A549 (cell line): ENCODE measurements at regions not wholly inside any gene's neighbourhood (a gene's known extent, or its start where the extent isn't known, plus 50 kb on each side); places are given as distances from the start of the nearest gene placed in this dataset.
A peak's percentile ranks its signal among the peaks of the same experiment; 100 is the strongest.

Experiments used
- ATAC-seq, 2 experiments: fragments of 200-7000 bp in 1 of 2; fragments of >200 bp in 1 of 2; cut with Nextera tagmentation in 1 of 2; cut with Tn5 transposase in 1 of 2; 3 replicates each; pipeline versions ENCODE4 v1.8.0 to v1.9.1; 2018 to 2020; ENCODE audit warnings: mild to moderate bottlenecking in 1 of 2, moderate library complexity in 1 of 2
- CTCF ChIA-PET: fragments of 300-600 bp; sonication (Branson Sonifier 250); formaldehyde crosslinking; extraction: SDS; loops from one replicate; lab custom pipeline; 2021; ENCODE audit warnings: antibody characterized with exemption, inconsistent platforms; lab: Yijun Ruan, JAX
- POLR2A ChIA-PET: fragments of 350-600 bp; formaldehyde crosslinking; extraction: SDS; loops from one replicate; lab custom pipeline; 2021; ENCODE audit warnings: antibody characterized with exemption, inconsistent platforms; lab: Yijun Ruan, JAX
- DNase-seq, 2 experiments: peaks; one replicate each; pipeline versions ENCODE4 v3.0.0 to v3.0.0-alpha.2; 2011 to 2016; ENCODE audit warnings: low read depth in 1 of 2, low spot score in 1 of 2
- FAIRE-seq: peaks from 2 replicates; lab custom pipeline; 2011; peaks lifted over from hg19 to GRCh38; lab: Jason Lieb, UNC
- H3K27ac ChIP-seq, 2 experiments: fragments of >200 bp; sonication (Bioruptor Twin); formaldehyde crosslinking; 3 replicates each; pipeline ENCODE4 v1.5.1; 2016 to 2017
- H3K4me1 ChIP-seq: fragments of >200 bp; sonication (Bioruptor Twin); formaldehyde crosslinking; 3 replicates; pipeline ENCODE4 v1.6.1; 2016
- H3K4me2 ChIP-seq: fragments of >200 bp; sonication (Bioruptor Twin); formaldehyde crosslinking; 3 replicates; pipeline ENCODE4 v1.6.1; 2016
- H3K4me3 ChIP-seq: fragments of >200 bp; sonication (Bioruptor Twin); formaldehyde crosslinking; 3 replicates; pipeline ENCODE4 v1.5.1; 2016
- H3K9me3 ChIP-seq: fragments of >200 bp; sonication (Bioruptor Twin); formaldehyde crosslinking; 3 replicates; pipeline ENCODE4 v1.6.1; 2016
- ATOH8 ChIP-seq: fragments of 250-450 bp; sonication (Bioruptor Pico); IDR thresholded peaks from 2 replicates; pipeline ENCODE4 v1.5.0; 2020; ENCODE audit warnings: low read depth, mild to moderate bottlenecking, moderate library complexity
- BCL3 ChIP-seq: fragments of >200 bp; sonication (Bioruptor Twin); formaldehyde crosslinking; IDR thresholded peaks from 3 replicates; pipeline ENCODE4 v1.6.1; 2016
- BHLHE40 ChIP-seq: IDR thresholded peaks from 2 replicates; pipeline ENCODE4 v1.6.1; 2012; ENCODE audit warnings: low read depth, low read length, inconsistent platforms
- CBX2 ChIP-seq: fragments of 200-600 bp; sonication (generic); IDR thresholded peaks from 2 replicates; pipeline ENCODE4 v1.6.1; 2016; ENCODE audit warnings: low read depth, mild to moderate bottlenecking, borderline replicate concordance
- CHD2 ChIP-seq: fragments of 150-350 bp; IDR thresholded peaks from 2 replicates; pipeline ENCODE4 v1.6.1; 2014; ENCODE audit warnings: low read length; ENCODE audit not compliant: partially characterized antibody
- EP300 ChIP-seq, 2 experiments: fragments of >200 bp; sonication (Bioruptor Twin); formaldehyde crosslinking; IDR thresholded peaks; 2 replicates in 1 of 2; 3 replicates in 1 of 2; pipeline ENCODE4 v1.6.1; 2016 to 2017
- FOSB ChIP-seq: fragments of 250-450 bp; sonication (Bioruptor Pico); IDR thresholded peaks from 2 replicates; pipeline ENCODE4 v1.5.0; 2020; ENCODE audit warnings: mild to moderate bottlenecking, moderate library complexity
- HEYL ChIP-seq: fragments of 250-450 bp; sonication (Bioruptor Pico); IDR thresholded peaks from 2 replicates; pipeline ENCODE4 v1.8.0; 2021; ENCODE audit warnings: mild to moderate bottlenecking, moderate library complexity
- JUNB ChIP-seq: fragments of >200 bp; sonication (Bioruptor Twin); formaldehyde crosslinking; IDR thresholded peaks from 2 replicates; pipeline ENCODE4 v1.6.1; 2016
- KDM5A ChIP-seq: fragments of 200-600 bp; sonication (generic); IDR thresholded peaks from 2 replicates; pipeline ENCODE4 v1.6.1; 2016; ENCODE audit warnings: antibody characterized with exemption, mild to moderate bottlenecking
- MAFK ChIP-seq: fragments of 450-650 bp; IDR thresholded peaks from 2 replicates; pipeline ENCODE4 v1.6.1; 2014; ENCODE audit not compliant: partially characterized antibody
- NFE2L2 ChIP-seq: fragments of 150-350 bp; conservative IDR thresholded peaks from 2 replicates; pipeline ENCODE4 v1.6.1; 2014; ENCODE audit warnings: low read length
- NPAS2 ChIP-seq: fragments of 250-450 bp; sonication (Bioruptor Pico); IDR thresholded peaks from 2 replicates; pipeline ENCODE4 v1.8.0; 2022; ENCODE audit warnings: mild to moderate bottlenecking, moderate library complexity, borderline replicate concordance
- NR3C1 ChIP-seq: fragments of >200 bp; sonication (Bioruptor Twin); formaldehyde crosslinking; IDR thresholded peaks from 3 replicates; pipeline ENCODE4 v1.6.1; 2017
- POLR2A ChIP-seq: IDR thresholded peaks from 2 replicates; pipeline ENCODE4 v1.6.1; 2012; ENCODE audit warnings: mild to moderate bottlenecking, low read length
- RARB ChIP-seq: fragments of 250-450 bp; sonication (Bioruptor Pico); IDR thresholded peaks from 2 replicates; pipeline ENCODE4 v1.8.0; 2021; ENCODE audit warnings: mild to moderate bottlenecking, moderate library complexity
- RCOR1 ChIP-seq: fragments of 150-350 bp; IDR thresholded peaks from 2 replicates; pipeline ENCODE4 v1.6.1; 2014; ENCODE audit warnings: antibody characterized with exemption, low read length, low read depth
- SREBF2 ChIP-seq: fragments of 450-650 bp; IDR thresholded peaks from 2 replicates; pipeline ENCODE4 v1.6.1; 2014; ENCODE audit warnings: mild to moderate bottlenecking, moderate library complexity
- WGBS: methylation state at CpG from one replicate; pipeline ENCODE4 v1.1.6; 2017; ENCODE audit errors: missing lambda C conversion rate; 5-methylcytosine and 5-hydroxymethylcytosine counted together
- TF ChIP-seq, protein P1 (sequence below): fragments of 200-600 bp; sonication (generic); IDR thresholded peaks from 2 replicates; pipeline ENCODE4 v1.6.1; 2016; ENCODE audit warnings: antibody characterized with exemption, mild to moderate bottlenecking, moderate library complexity
- TF ChIP-seq, protein P2 (sequence below): fragments of 150-350 bp; IDR thresholded peaks from 2 replicates; pipeline ENCODE4 v1.6.1; 2014; ENCODE audit warnings: low read depth, mild to moderate bottlenecking, low read length
- TF ChIP-seq, protein P3 (sequence below): IDR thresholded peaks from 2 replicates; pipeline ENCODE4 v1.6.1; 2012
- TF ChIP-seq, protein P4 (sequence below): IDR thresholded peaks from 2 replicates; pipeline ENCODE4 v1.6.1; 2012
- TF ChIP-seq, protein P5 (sequence below): fragments of 250-450 bp; sonication (Bioruptor Pico); IDR thresholded peaks from 2 replicates; pipeline ENCODE4 v1.5.0; 2021; ENCODE audit warnings: mild to moderate bottlenecking, moderate library complexity, borderline replicate concordance

GRCh38 chr22:27546157-27546935 is 255.2 kb downstream of the MN1 start:
- no peaks in the 10 kb centered on the region for H3K4me1 ChIP-seq
- CTCF ChIA-PET, result no interaction called here
- 72% methylated on average over 18 of the region's 18 CpGs for WGBS
- ATAC-seq (no peak), DNase-seq (no peak), FAIRE-seq (no peak)
- no peak overlapping the region for H3K4me3 ChIP-seq
- POLR2A ChIA-PET, result no interaction called here
- TF ChIP-seq, protein P1, sequence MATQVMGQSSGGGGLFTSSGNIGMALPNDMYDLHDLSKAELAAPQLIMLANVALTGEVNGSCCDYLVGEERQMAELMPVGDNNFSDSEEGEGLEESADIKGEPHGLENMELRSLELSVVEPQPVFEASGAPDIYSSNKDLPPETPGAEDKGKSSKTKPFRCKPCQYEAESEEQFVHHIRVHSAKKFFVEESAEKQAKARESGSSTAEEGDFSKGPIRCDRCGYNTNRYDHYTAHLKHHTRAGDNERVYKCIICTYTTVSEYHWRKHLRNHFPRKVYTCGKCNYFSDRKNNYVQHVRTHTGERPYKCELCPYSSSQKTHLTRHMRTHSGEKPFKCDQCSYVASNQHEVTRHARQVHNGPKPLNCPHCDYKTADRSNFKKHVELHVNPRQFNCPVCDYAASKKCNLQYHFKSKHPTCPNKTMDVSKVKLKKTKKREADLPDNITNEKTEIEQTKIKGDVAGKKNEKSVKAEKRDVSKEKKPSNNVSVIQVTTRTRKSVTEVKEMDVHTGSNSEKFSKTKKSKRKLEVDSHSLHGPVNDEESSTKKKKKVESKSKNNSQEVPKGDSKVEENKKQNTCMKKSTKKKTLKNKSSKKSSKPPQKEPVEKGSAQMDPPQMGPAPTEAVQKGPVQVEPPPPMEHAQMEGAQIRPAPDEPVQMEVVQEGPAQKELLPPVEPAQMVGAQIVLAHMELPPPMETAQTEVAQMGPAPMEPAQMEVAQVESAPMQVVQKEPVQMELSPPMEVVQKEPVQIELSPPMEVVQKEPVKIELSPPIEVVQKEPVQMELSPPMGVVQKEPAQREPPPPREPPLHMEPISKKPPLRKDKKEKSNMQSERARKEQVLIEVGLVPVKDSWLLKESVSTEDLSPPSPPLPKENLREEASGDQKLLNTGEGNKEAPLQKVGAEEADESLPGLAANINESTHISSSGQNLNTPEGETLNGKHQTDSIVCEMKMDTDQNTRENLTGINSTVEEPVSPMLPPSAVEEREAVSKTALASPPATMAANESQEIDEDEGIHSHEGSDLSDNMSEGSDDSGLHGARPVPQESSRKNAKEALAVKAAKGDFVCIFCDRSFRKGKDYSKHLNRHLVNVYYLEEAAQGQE, result peak; percentile 14; the same call in 1 of the 2 replicates
- TF ChIP-seq BHLHE40, result no peak
- no peak for TF ChIP-seq EP300 (IDR thresholded peaks at IDR 0.05)
- no peak for TF ChIP-seq NR3C1
- no peak for TF ChIP-seq RCOR1
- peak; percentile 43 for TF ChIP-seq CHD2
- TF ChIP-seq, protein P2, sequence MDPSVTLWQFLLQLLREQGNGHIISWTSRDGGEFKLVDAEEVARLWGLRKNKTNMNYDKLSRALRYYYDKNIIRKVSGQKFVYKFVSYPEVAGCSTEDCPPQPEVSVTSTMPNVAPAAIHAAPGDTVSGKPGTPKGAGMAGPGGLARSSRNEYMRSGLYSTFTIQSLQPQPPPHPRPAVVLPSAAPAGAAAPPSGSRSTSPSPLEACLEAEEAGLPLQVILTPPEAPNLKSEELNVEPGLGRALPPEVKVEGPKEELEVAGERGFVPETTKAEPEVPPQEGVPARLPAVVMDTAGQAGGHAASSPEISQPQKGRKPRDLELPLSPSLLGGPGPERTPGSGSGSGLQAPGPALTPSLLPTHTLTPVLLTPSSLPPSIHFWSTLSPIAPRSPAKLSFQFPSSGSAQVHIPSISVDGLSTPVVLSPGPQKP, result no peak
- TF ChIP-seq, protein P3, sequence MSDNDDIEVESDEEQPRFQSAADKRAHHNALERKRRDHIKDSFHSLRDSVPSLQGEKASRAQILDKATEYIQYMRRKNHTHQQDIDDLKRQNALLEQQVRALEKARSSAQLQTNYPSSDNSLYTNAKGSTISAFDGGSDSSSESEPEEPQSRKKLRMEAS, result no peak
- H3K9me3 ChIP-seq, result no peaks in the 10 kb centered on the region
- no peak overlapping the region for H3K27ac ChIP-seq
- H3K4me2 ChIP-seq, result no peak overlapping the region

DNA sequence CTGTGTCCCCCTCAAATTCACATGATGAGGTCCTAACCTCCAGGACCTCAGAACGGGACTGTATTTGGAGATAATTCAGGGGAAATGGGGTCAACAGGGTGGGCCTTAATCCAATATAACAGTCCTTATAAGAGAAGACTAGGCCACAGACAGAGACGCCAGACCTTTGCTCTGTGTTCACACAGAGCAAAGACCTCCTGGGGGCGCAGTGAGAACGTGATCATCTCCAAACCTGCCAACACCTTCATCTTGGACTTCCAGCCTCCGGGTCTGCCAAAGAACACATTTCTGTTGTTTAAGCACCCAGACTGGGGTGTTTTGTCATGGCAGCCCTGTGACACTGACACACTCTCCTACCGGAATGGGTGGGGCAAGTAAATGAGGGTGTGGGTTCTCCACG is 250.2 kb downstream of the MN1 start:
- Histone ChIP-seq H3K4me3 (no peak overlapping the region), H3K4me1 (no peaks in the 10 kb centered on the region), H3K9me3 (peaks cover 3% of the 10 kb centered on the region; the same call in 1 of the 3 replicates), H3K4me2 (no peak overlapping the region), H3K27ac (no peak overlapping the region)
- POLR2A ChIA-PET, result no interaction called here
- CTCF ChIA-PET, result no interaction called here
- ATAC-seq (no peak), DNase-seq (no peak), FAIRE-seq (no peak)
- WGBS, result 81% methylated on average over 7 of the region's 7 CpGs
- TF ChIP-seq RARB (CRISPR knock-in tag) (no peak), NFE2L2 (no peak), ATOH8 (no peak), JUNB (no peak), CBX2 (no peak), HEYL (no peak), SREBF2 (no peak), MAFK (no peak), KDM5A (no peak), NR3C1 (no peak), FOSB (CRISPR knock-in tag) (no peak), BCL3 (no peak), NPAS2 (CRISPR knock-in tag) (no peak), POLR2A (no peak)
- TF ChIP-seq, protein P4, sequence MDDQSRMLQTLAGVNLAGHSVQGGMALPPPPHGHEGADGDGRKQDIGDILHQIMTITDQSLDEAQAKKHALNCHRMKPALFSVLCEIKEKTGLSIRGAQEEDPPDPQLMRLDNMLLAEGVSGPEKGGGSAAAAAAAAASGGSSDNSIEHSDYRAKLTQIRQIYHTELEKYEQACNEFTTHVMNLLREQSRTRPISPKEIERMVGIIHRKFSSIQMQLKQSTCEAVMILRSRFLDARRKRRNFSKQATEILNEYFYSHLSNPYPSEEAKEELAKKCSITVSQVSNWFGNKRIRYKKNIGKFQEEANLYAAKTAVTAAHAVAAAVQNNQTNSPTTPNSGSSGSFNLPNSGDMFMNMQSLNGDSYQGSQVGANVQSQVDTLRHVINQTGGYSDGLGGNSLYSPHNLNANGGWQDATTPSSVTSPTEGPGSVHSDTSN, result no peak
- TF ChIP-seq, protein P5, sequence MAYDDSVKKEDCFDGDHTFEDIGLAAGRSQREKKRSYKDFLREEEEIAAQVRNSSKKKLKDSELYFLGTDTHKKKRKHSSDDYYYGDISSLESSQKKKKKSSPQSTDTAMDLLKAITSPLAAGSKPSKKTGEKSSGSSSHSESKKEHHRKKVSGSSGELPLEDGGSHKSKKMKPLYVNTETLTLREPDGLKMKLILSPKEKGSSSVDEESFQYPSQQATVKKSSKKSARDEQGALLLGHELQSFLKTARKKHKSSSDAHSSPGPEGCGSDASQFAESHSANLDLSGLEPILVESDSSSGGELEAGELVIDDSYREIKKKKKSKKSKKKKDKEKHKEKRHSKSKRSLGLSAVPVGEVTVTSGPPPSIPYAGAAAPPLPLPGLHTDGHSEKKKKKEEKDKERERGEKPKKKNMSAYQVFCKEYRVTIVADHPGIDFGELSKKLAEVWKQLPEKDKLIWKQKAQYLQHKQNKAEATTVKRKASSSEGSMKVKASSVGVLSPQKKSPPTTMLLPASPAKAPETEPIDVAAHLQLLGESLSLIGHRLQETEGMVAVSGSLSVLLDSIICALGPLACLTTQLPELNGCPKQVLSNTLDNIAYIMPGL (CRISPR knock-in tag), result no peak
- TF ChIP-seq, protein P1, result no peak
